Ishikawa (cell line): ENCODE measurements at regions not wholly inside any gene's neighbourhood (a gene's known extent, or its start where the extent isn't known, plus 50 kb on each side); places are given as distances from the start of the nearest gene placed in this dataset.

Experiments
- CEBPB ChIP-seq: IDR thresholded peaks from 2 replicates; pipeline ENCODE4 v1.6.1; 2012
- CREB1 ChIP-seq: IDR thresholded peaks from 2 replicates; pipeline ENCODE4 v1.6.1; 2012; ENCODE audit warnings: low read depth
- EGR1 ChIP-seq: IDR thresholded peaks from 2 replicates; pipeline ENCODE4 v1.6.1; 2012
- EP300 ChIP-seq: IDR thresholded peaks from 2 replicates; pipeline ENCODE4 v1.6.1; 2012; ENCODE audit warnings: borderline replicate concordance
- FOXM1 ChIP-seq: IDR thresholded peaks from 2 replicates; pipeline ENCODE4 v1.6.1; 2012; ENCODE audit warnings: low read depth, borderline replicate concordance
- MAX ChIP-seq: IDR thresholded peaks from 2 replicates; pipeline ENCODE4 v1.6.1; 2012
- NFIC ChIP-seq: IDR thresholded peaks from 2 replicates; pipeline ENCODE4 v1.6.1; 2012
- RAD21 ChIP-seq: IDR thresholded peaks from 2 replicates; pipeline ENCODE4 v1.6.1; 2012; ENCODE audit warnings: low read depth
- REST ChIP-seq: IDR thresholded peaks from 2 replicates; pipeline ENCODE4 v1.6.1; 2012; ENCODE audit warnings: low read depth, mild to moderate bottlenecking
- TCF12 ChIP-seq: IDR thresholded peaks from 2 replicates; pipeline ENCODE4 v1.6.1; 2012; ENCODE audit warnings: low read depth
- TEAD4 ChIP-seq: IDR thresholded peaks from 2 replicates; pipeline ENCODE4 v1.6.1; 2012
- USF1 ChIP-seq: IDR thresholded peaks from 2 replicates; pipeline ENCODE4 v1.6.1; 2012
- YY1 ChIP-seq: IDR thresholded peaks from 2 replicates; pipeline ENCODE4 v1.6.1; 2012; ENCODE audit warnings: low read depth
- ZBTB7A ChIP-seq: IDR thresholded peaks from 2 replicates; pipeline ENCODE4 v1.6.1; 2012; ENCODE audit warnings: low read depth

GRCh38 chr2:64276417-64277095 is 132.3 kb upstream of the PELI1 start:
- TF ChIP-seq EGR1 (no peak), TCF12 (peak; percentile 96), ZBTB7A (no peak; the same call in 1 of the 2 replicates), TEAD4 (peak; percentile 99), REST (no peak), CREB1 (no peak), EP300 (peak; percentile 96), CEBPB (no peak), MAX (no peak), YY1 (no peak), NFIC (peak; percentile 84), FOXM1 (peak; percentile 94), RAD21 (peak; percentile 5), USF1 (no peak)
